Activated CD4-positive, alpha-beta T cell treated with anti-CD3 and anti-CD28 coated beads for 48 hours (primary cell): ENCODE measurements at regions not wholly inside any gene's neighbourhood (a gene's known extent, or its start where the extent isn't known, plus 50 kb on each side); places are given as distances from the start of the nearest gene placed in this dataset.
"Not testable (repeated sequence)": the region's sequence is repeated elsewhere in the genome, so short reads cannot be mapped to it uniquely, and the experiment has no call there.

ENCODE experiments used
- DNase-seq: peaks from one replicate; pipeline ENCODE4 v3.0.0-alpha.2; 2020

DNA sequence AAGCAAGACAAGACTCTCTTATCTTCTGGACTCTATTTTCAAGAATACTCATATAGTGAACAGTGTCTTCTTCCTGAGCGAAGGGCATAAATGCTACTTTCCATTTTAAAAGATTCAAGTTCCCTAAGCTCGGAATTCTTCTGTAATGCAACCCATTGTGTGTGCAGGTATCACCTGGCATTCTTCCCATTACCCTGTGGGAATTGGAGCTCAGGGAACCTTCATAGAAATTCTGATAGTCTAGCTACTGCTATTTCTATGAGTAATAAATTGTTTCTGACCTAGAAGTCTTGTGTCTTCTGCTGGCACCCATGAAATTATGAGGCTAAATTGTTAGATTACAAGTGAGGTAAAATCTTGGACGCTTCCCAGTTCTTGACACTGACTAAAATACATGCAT, 324.1 kb upstream of the DIPK2B start:
- no peak for DNase-seq

DNA sequence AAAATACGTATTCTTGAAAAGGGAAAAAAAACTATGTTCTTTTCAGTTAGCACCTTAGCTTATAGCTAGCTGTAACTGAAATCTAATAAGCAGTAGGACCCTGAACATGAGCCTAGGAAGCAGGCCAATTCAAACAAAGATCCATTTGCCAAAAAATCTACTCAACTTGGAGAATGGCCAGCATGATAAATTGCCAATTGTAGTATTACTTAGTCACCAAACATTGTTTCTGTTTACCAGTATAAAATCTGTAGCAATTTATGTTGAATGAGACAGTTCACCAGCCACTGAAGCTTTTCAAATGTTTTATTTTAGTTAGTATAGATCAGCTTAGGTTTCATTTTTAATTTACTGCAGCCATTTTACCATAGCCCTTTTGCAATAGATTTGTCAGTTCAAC, 323.6 kb upstream of the DIPK2B start:
- DNase-seq: no peak

DNA sequence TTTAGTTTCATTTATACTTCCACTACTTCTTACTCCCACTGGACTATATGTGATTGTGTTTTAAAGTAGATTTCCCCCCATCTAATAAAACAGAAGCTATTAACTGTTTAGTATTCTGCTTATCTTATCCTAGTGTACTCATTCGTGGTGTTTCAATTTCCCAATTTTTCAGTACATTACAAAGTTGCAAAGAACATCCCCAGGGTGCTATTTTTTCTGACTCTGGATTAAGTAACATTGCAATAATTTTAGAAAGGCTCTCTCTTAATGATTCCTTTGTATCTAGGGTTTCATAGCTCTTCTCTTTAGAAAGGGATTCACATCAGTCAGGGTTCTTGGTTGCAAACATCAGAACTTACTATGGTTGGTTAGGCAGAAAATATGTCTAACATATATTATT, 317.9 kb upstream of the DIPK2B start:
- no peak for DNase-seq

DNA sequence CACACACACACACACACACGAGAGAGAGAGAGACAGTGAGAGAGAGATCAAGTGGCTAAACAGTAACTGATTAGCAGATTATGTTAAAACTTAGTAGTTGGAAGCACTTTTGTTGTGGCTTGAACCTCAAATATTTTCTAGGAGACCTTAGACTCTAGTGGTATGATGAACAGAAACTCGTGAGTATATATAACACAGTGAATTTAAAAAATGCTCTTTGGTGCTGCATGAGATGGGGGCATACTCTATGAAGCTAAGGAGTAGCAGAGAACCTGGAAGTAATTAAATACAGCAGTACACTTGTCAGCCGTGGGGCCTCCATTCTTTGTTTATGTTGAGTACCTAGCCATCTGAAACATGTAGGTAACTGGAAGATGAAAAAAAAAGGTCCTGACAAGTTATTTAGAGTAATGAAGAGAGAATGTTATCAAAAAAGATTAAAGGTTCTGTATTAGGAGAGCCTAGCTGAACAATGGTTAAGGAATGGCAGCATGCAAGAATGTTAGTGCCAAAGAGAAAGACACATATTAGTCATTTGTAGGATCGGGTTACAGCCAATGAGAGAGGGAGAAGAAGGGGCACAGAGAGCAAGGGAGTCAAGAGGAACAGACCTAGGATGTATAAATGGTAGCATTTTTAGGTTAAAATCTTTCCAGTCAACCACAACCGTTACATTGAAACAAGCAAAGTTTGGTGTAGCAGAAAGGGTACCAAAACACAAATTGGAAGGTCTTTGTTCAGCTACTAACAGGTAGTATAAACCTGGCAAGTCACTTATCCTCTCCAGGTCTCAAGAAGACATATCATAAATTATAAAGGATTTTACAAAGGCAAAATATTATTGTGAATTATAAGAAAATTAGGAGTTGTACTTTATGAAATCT, 316.7 kb upstream of the DIPK2B start:
- DNase-seq: no peak

DNA sequence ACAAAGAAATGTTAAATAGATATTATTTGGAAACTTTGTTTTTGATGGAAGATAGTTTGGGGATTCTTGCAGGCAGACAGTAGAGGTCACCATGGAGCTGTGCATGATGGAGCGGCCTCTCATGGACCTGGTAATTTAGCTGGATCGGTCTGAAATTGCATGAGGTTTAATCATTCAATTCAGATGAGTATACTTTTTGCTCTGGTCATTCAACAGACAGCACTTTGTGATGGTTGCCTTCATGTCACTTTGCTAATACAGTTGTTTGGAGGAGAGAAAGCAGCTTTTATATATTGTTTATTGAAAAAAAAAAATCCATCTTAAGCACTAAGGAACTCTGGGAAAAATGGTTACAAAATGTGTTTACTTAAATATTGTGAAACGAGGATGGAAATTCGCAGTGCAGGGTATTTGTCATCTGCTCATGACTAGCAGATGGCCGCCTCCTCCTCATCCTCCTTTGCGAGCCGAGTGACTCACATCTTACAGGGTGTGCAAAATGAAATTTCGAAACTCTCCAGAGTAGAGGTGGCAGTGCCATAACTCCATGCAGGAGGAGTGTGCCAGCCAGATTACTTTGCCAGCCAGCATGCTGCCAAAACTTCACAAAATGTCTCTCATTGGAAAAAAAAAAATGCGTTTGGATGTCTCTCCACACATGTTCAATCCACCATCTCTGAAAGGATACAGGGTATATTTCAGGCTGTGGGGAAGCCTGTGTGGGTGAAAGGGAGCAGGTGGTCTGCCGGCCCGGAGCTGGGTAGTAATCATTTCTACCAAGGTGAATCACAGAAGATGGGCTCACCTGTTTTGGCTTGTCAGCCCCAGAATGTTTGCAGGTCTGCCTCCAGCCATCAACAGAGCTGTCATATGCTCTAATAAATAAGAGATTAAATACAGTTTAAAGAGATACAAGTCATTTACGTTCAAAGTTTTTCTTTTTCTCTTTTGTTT, 314.9 kb upstream of the DIPK2B start:
- peak; percentile 55 for DNase-seq

DNA sequence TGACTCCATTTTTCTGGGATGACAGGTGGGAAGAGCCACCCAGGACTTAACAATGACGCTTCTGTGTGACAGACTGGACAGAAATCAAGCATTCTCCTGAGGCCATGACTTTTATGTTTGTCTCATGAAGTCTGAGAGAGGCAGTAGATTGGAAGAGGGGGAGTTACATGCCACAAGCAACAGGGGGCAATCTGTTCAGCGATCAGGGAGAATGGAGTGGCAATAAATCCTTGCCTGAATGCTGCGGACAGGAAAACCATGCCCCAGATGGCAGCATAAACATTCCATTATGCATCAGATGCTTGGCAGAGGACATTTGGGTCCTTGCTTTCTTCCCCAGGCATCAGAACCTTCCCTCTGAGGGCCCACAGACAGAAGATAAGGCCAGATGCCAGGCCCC, 312.4 kb upstream of the DIPK2B start:
- no peak for DNase-seq

DNA sequence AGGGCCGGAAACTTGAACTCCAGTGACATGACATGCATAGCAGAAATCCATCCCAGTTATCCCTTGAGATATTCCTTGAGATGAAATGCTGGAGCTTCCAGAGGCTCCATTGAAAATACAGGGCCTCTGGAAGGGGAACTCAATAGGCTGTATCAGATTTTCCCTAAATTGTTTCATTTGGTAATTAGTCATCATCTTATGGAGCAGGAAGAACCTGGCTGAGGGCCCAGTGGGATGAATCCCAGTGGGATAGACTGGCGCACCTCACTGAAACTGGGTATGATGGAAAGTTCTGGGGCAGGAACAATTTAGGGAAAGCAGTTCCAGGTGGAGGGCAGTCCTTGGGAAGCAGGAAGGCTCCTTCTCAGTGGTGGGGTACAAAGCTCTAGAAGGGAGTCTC, 307.8 kb upstream of the DIPK2B start:
- no peak for DNase-seq

DNA sequence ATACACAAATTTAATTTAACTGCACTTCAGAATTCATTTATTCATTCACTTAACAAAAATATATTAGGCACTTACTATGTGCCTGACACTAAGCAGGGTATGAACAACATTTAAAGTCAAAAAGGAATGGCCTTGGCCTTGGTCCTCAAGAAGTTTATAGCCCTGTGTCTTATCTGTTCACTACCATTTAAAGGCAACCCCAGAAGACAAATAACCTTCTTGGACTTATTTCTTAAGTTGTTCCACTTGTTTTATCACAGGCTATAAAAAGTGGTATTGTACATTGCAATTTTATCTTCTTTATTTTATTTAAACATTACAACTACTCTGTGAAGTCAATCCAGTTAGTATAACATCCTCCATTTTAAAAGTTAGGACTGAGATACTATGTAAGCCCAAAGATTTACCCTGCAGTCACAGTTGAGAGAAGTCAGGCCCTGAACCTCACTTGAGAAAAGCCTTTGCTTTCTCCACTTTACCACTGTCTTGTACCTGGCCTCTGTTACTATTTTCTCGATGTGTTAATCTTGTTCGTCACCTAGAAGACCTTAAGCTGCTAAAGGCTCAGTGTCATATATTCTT, 305.6 kb upstream of the DIPK2B start:
- DNase-seq: no peak

DNA sequence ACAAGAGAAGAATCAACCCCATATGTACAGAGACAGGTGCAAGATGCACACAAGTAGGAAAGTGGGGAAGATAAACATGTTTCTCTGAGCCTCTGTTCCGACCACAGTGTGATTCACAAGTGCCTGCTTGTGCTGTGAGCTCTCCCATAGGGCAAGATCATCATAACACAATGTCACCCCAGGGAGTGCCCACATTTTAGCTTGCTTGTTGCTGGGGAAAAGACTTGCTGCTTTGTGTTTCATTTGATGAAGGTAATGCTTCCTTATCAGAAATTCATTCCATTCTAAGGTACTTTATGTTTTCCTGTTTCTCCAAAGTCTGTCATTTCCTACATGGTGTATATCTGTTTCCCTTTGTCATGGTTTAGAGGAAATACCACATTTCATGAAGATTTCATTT, 304.5 kb upstream of the DIPK2B start:
- peak; percentile 23 for DNase-seq

DNA sequence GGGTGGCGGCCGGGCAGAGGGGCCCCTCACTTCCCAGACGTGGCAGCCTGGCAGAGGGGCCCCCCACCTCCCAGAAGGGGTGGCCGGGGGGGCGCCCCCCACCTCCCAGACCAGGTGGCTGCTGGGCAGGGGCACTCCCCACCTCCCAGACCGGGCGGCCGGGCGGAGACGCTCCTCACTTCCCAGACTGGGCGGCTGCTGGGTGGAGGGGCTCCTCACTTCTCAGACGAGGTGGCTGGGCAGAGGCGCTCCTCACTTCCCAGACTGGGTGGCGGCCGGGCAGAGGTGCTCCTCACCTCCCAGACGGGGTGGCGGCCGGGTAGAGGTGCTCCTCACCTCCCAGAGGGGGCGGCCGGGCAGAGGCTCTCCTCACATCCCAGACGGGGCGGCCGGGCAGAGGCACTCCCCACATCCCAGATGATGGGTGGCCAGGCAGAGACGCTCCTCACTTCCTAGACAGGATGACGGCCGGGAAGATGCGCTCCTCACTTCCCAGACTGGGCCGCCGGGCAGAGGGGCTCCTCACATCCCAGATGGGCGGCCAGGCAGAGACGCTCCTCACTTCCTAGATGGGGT, 303.2 kb upstream of the DIPK2B start:
- not testable (repeated sequence) for DNase-seq

DNA sequence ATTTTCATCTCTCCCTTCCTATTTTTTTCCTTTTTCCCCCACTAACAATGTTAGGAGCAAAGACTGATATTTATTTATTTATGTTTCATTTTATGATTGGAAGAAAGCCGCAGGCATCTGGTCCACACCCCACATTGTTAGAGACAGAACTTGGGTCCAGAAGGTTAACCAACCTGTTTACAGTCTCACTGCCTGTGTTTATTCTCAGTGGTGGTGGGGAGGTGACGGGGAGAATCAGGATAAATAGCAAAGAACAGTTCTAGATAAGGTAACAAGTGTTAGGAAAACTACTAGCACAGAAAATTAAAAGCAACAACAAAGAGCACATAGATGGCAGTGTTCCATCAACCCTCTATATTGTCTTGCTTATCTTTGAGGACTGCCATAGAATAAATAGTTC, 301.7 kb upstream of the DIPK2B start:
- DNase-seq: no peak

DNA sequence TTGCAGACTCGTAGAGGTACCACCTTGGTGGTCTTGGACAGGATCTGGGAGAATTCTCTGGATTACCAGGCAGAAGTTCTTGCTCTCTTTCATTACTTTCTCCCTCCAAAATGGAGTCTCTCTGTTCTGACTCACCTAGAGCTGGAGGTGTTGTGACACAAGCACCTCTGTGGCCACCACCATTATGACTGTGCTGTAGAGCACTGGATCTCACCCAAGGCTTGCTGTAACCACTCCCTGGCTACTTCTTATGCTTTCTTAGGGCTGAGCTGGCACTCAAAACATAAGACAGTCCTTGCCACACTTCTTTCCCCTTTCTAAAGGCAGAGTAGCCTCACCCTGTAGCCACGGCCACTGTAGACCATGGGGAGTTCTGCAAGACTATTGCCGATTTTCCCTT, 296.6 kb upstream of the DIPK2B start:
- DNase-seq: peak; percentile 17

DNA sequence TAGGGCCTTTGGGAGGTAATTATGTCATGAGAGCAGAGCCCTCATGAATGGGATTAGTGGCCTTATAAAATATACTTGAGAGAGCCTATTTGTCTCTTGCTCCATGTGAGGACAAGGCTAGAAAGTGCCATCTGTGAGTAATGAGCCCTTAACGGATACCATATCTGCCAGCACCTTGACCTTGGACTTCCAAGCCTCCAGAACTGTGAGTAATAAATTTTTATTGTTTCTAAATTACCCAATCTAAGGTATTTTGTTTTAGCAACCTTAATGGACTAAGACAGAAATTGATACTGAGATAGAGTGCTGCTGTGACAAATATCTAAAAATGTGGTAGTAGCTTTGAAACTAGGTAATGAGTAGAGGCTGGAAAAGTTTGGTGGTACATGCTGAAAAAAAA, 285.0 kb upstream of the DIPK2B start:
- DNase-seq: no peak

DNA sequence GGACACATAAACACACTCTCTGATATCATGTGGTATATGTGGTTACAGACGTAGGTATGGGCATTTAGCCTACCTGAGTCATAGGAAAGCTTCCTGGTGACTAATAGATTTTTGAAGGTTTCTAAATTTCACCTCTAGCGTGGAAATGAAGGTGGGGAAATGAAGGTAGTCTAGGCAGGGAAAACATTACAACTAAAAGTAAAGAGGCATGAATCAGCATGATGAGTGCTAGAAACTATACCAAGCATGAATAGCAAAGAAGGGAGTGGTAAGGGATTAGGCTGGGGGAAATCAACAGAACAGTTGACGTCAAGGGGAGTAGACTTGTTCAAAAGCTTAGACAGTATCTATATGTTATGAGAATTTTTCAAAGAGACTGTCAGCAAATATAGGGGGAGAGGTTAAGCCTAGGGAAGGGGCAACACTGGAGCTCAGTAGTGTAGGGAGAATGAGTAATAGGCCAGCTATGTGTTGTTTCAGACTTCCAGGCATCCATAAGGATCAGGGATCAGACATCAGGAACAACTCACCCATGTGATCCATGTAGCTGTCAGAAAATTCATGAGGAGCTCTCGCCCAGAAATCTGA, 279.3 kb upstream of the DIPK2B start:
- no peak for DNase-seq

DNA sequence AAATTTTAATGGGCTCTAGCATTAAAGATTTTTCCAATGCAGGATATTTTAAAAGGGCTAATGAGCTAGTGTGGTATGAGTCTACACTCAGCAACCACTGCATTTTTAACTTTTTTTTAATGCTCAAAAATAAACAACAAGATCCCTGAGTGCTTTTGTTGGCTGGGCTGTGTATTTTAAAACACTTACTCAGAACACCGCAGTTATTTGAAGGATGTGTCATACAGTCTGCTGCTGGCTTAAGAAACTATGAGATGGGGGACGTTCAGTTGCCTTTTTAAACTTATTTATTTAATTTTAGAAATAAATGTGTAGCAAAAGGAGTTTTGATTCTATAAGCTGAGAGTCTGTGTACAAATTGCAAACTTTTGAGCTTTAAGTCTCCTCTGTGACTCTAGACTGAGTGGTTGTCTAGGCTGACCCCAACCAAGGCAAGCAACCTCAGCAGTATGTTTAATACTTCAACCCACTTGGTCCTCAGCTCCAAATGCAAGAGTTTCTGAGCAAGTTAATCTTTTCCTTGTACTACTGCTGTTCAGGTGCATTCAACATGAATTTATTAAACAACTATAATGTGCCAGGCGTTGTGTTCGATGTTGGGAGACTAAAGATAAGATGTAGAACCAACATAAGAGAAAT, 278.6 kb upstream of the DIPK2B start:
- DNase-seq: no peak

DNA sequence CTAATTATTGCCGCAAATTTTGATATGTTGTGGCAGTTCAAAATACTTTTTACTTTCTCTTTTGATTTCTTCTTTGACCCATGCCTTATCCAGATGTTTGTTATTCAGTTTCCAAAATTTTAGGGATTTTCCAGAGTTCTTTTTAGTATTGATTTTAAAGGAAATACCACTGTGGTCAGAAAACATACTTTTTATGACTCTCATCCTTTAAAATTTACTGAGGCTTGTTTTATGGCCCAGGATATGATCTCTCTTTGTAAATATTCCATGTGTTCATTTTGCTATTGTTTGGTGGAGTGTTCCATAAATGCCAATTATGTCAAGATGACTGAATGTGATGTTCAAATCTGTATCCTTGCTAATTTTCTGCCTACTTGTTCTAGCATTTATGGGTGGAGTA, 272.3 kb upstream of the DIPK2B start:
- no peak for DNase-seq

DNA sequence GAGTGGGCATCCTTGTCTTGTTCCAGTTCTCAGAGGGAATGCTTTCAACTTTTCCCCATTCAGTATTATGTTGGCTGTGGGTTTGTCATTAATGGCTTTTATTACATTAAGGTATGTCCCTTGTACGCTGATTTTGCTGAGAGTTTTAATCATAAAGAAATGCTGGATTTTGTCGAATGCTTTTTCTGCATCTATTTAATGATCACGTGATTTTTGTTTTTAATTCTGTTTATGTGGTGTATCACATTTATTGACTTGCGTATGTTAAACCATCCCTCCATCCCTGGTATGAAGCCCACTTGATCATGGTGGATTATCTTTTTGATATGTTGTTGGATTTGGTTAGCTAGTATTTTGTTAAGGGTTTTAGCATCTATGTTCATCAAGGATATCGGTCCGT, 266.9 kb upstream of the DIPK2B start:
- not testable (repeated sequence) for DNase-seq

DNA sequence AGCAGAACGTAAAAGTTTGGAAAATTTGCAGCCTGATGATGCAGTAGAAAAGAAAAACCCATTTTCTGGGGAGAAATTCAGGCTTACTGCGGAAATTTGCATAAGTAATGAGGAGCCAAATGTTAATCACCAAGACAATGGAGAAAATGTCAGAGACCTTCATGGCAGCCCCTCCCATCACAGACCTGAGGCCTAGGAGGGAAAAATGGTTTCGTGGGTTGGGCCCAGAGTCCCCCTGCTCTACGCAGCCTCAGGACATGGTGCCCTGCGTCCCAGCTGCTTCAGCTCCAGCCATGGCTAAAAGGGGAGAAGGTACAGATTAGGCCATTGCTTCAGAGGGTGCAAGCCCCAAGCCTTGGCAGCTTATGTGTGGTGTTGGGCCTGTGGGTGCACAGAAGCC, 255.1 kb upstream of the DIPK2B start:
- not testable (repeated sequence) for DNase-seq

DNA sequence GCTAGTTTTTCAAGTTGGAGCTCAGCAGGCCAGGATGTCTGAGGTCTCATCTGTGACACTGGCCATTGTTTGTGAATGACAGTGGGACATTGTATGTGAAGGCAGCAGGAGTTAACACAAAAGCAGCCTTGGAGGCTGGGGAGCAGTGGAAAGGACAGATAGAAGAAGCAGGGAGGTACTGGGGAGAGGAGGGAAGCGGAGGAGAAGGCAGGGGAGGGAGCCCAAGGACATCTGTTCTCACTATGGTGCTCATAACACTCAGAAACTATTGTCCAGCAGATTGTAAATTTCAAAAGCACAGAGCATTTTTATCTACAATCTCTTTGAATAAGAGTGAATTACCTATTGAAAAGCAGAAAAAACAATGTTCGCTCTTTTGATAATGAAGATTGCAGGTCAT, 253.6 kb upstream of the DIPK2B start:
- no peak for DNase-seq

DNA sequence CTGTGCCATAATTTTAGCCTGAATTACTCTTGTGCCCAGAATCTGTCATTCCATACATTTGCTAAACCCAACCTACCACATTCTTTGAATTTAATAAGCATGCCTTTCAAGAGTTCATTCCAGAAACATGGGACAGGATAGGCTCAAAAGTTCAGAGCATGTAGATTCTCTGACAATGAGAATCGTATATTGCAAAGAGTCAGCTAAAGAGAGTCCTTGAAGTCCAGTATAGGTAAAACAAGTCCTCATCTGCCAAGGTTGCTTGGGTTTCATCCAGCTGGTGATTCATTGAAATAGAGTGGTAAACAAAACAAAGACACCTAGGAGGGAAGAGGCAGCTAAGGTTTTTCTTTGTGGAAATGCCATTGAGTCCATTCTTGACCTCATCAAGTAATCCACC, 249.3 kb upstream of the DIPK2B start:
- no peak for DNase-seq

DNA sequence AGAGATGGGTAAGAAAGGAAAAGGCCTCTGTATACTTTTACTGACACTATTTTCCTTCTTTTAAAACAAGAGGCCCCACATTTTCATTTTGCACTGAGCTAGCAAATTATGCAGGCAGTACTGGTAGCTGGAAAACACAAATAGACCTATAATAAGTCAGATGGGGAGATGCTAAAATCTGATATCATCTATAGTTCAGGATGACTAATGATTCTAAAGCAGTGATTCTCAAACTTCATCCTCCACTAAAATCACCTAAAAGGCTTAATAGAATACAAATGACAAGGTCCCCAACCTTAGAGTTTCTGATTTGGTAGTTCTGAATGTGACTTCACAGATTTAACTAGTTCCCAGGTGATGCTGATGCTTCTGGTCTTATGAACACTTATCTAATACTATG, 247.3 kb upstream of the DIPK2B start:
- DNase-seq: no peak

DNA sequence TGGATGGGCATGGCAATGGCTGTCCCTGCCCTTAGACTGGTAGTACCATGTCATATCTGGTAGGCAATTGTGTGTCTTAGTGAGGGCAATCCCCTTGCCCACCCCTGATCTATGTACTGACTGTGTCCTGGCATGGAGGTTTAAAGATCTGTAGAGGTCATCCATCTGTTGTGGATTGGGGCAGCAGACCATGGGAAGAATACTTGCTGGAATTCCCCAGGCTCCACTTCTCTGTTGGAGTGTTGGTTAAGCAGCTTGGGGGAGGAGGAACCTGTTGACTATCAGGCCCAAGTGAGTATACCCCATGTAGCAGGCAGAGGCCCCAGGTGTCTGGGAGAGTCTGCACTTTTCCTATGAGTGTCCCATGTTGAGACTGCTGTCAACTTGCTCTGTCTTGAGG, 246.7 kb upstream of the DIPK2B start:
- no peak for DNase-seq
